Kidney (tissue), 13 donors: ENCODE measurements at regions not wholly inside any gene's neighbourhood (a gene's known extent, or its start where the extent isn't known, plus 50 kb on each side); places are given as distances from the start of the nearest gene placed in this dataset.

Experiments
- DNase-seq, 5 donors: peaks; one replicate each; pipeline ENCODE4 v3.0.0-alpha.2; 2013 to 2020
- FAIRE-seq: peaks from 2 replicates; lab custom pipeline; 2012; peaks lifted over from hg19 to GRCh38; lab: Jason Lieb, UNC
- H3K27ac ChIP-seq, 2 donors: one replicate each; pipeline ENCODE4 v1.7.0; 2013; ENCODE audit warnings: low read depth in 2 of 2, low read length in 2 of 2, inconsistent platforms in 1 of 2
- H3K27me3 ChIP-seq: one replicate; pipeline ENCODE4 v1.7.1; 2013; ENCODE audit warnings: low read length, inconsistent platforms; ENCODE audit not compliant: control insufficient read depth, insufficient read depth
- H3K36me3 ChIP-seq, 3 donors: one replicate each; pipeline versions ENCODE4 v1.7.0 to v1.7.1; 2013; ENCODE audit warnings: low read length in 3 of 3, control low read depth in 1 of 3, inconsistent platforms in 1 of 3; ENCODE audit not compliant: insufficient read depth in 3 of 3, control insufficient read depth in 2 of 3
- H3K4me1 ChIP-seq, 3 donors: one replicate each; pipeline versions ENCODE4 v1.7.0 to v1.7.1; 2013; ENCODE audit warnings: low read length in 3 of 3, inconsistent platforms in 1 of 3, low read depth in 1 of 3; ENCODE audit not compliant: control insufficient read depth in 2 of 3, insufficient read depth in 2 of 3
- H3K4me3 ChIP-seq, 3 donors: one replicate each; pipeline versions ENCODE4 v1.7.0 to v1.8.1; 2013; ENCODE audit warnings: low read length in 3 of 3, control low read depth in 1 of 3, inconsistent platforms in 1 of 3
- H3K9ac ChIP-seq, 3 donors: one replicate each; pipeline versions ENCODE4 v1.7.0 to v1.7.1; 2013; ENCODE audit warnings: low read length in 3 of 3, control low read depth in 1 of 3, inconsistent platforms in 1 of 3
- H3K9me3 ChIP-seq, 3 donors: one replicate each; pipeline versions ENCODE4 v1.7.0 to v1.7.1; 2013; ENCODE audit warnings: low read length in 3 of 3, control low read depth in 1 of 3, inconsistent platforms in 1 of 3; ENCODE audit not compliant: control insufficient read depth in 2 of 3, insufficient read depth in 1 of 3
- intact Hi-C: fragments of 100-400 bp; cut with DNase I; formaldehyde crosslinking; loops from one replicate; pipeline ENCODE4 v1.11.1; 2022
- TF ChIP-seq, protein P1 (sequence below): IDR thresholded peaks from 3 replicates; pipeline ENCODE4 v1.5.1; 2012; ENCODE audit warnings: mild to moderate bottlenecking, moderate library complexity, borderline replicate concordance; ENCODE audit not compliant: insufficient read depth; ENCODE audit errors: extremely low read depth
- donor health status: control.
- donor health status: control.
- donor health status: control.
- donor health status: control.
- donor health status: control.
- donor health status: DM: yes; HTN: yes; CAD: no.
- donor health status: Normal renal cell carcinoma (clear cell type).

DNA sequence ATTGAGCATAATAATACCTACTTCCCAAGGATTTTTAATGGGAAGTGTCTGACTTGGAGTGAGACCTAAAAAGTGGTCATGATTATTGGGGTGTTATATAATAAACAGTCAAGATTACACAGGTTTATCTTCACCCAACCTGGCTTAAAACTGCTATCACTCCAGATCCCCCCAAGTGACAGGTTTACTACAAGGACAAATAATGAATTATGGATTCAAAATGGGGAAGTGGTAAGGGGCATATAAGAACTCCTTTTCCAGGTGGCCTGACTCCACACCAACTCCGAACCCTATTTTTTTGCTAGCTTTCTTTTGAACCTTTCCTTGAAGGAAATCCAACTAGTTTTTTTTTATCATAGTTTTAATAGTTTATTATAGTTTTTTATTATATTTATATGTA, 663.0 kb upstream of the FANCL start:
- no peaks in the 10 kb centered on the region for H3K36me3 ChIP-seq
- H3K4me3 ChIP-seq: no peak overlapping the region
- intact Hi-C loops: no loop called here
- H3K9ac ChIP-seq: no peak overlapping the region
- no peaks in the 10 kb centered on the region for H3K27me3 ChIP-seq
- H3K27ac ChIP-seq: no peak overlapping the region
- FAIRE-seq (no peak), DNase-seq (no peak)
- H3K9me3 ChIP-seq: peaks cover 0 to 2% (median 0%) of the 10 kb centered on the region in 3 donors
- TF ChIP-seq, protein P1, sequence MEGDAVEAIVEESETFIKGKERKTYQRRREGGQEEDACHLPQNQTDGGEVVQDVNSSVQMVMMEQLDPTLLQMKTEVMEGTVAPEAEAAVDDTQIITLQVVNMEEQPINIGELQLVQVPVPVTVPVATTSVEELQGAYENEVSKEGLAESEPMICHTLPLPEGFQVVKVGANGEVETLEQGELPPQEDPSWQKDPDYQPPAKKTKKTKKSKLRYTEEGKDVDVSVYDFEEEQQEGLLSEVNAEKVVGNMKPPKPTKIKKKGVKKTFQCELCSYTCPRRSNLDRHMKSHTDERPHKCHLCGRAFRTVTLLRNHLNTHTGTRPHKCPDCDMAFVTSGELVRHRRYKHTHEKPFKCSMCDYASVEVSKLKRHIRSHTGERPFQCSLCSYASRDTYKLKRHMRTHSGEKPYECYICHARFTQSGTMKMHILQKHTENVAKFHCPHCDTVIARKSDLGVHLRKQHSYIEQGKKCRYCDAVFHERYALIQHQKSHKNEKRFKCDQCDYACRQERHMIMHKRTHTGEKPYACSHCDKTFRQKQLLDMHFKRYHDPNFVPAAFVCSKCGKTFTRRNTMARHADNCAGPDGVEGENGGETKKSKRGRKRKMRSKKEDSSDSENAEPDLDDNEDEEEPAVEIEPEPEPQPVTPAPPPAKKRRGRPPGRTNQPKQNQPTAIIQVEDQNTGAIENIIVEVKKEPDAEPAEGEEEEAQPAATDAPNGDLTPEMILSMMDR: no peak
- no peaks in the 10 kb centered on the region for H3K4me1 ChIP-seq

DNA sequence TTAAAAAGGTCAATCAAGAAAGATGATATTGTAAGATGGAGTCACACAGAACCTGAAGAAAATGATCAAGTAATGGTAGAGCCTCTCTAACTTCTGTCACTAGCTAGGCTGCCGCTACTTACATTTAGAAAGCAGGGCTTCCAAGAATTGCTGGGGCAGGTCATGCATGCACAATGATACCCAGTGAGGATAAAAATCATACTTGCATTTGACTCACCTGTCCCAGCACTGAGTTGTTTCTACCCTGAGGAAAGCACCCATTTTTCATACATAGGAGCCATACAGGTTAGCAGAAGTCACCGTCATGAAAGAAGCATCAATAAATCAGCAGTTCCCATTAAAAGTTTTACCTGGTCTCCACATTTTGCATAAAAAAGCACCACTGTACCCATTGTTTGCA, 662.3 kb upstream of the FANCL start:
- intact Hi-C loops: no loop called here
- Histone ChIP-seq H3K9me3 (no peaks in the 10 kb centered on the region), H3K27me3 (no peaks in the 10 kb centered on the region), H3K27ac (no peak overlapping the region), H3K9ac (no peak overlapping the region), H3K4me1 (no peaks in the 10 kb centered on the region), H3K36me3 (no peaks in the 10 kb centered on the region), H3K4me3 (no peak overlapping the region)
- DNase-seq (no peak), FAIRE-seq (no peak)
- TF ChIP-seq, protein P1: no peak

DNA sequence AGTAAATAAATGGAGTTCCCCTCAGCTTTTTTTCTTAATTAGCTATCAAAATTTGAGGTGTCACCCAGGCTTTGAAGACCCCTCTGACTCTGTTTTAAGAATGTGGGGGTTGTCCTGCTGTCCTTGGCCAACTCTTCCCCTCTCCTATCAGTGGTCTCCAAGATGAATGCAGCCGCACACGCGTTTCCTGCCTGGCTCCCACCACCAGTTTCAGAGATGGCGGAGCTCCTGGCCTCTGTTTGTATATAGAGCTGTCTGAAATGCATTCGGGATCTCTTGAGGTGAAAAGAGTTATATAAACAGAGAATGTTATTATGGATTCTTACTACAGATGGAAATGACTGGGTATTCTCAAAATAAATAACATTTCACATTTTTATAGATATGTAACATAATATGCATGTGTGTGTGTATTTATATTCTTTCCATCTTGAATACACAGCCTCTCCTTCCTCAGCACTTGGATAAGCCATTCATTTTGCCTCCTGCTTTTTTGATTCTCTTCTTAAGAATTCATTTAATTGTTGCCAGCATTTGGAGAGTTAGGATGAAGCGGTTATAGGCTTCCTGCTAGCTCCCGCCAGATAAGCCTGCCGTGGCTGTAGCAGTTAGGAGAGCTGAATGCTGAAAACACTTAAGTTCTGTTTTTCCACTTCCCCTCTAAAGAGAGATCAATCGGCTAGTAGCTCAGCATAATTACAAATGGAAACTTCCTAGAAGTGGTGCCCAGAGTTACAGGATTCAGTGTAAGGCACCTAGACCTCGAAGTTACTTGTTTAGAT, 659.3 kb upstream of the FANCL start:
- H3K9ac ChIP-seq: no peak overlapping the region
- FAIRE-seq: no peak
- no peak overlapping the region for H3K27ac ChIP-seq
- DNase-seq: no peak
- no peak overlapping the region for H3K4me3 ChIP-seq
- H3K27me3 ChIP-seq: no peaks in the 10 kb centered on the region
- TF ChIP-seq, protein P1: no peak
- H3K36me3 ChIP-seq: no peaks in the 10 kb centered on the region
- no peaks in the 10 kb centered on the region for H3K9me3 ChIP-seq
- no peaks in the 10 kb centered on the region for H3K4me1 ChIP-seq
- intact Hi-C loops: no loop called here
